Esophagus muscularis mucosa (tissue), 4 donors: ENCODE measurements at regions not wholly inside any gene's neighbourhood (a gene's known extent, or its start where the extent isn't known, plus 50 kb on each side); places are given as distances from the start of the nearest gene placed in this dataset.

Source experiments
- DNase-seq: peaks from one replicate; pipeline ENCODE4 v3.0.0-alpha.2; 2017; ENCODE audit errors: extremely low spot score
- H3K27ac ChIP-seq, 4 donors: fragments of 200-600 bp; sonication (generic); replicated peaks in 1 of 4; 1 replicate in 3 of 4; 2 replicates in 1 of 4; pipeline ENCODE4 v1.5.1; 2016 to 2019; ENCODE audit warnings: mild to moderate bottlenecking in 1 of 4
- H3K27me3 ChIP-seq, 4 donors: fragments of 200-600 bp; sonication (generic); one replicate each; pipeline versions ENCODE4 v1.5.1 to v1.6.0; 2016 to 2019
- H3K36me3 ChIP-seq, 4 donors: fragments of 200-600 bp; sonication (generic); one replicate each; pipeline ENCODE4 v1.5.1; 2016 to 2019
- H3K4me1 ChIP-seq, 4 donors: fragments of 200-600 bp; sonication (generic); one replicate each; pipeline ENCODE4 v1.5.1; 2016 to 2019
- H3K4me3 ChIP-seq, 4 donors: fragments of 200-600 bp; sonication (generic); 1 replicate in 2 of 4; 2 replicates in 2 of 4; pipeline ENCODE4 v1.5.1; 2016 to 2019; ENCODE audit warnings: mild to moderate bottlenecking in 4 of 4, moderate library complexity in 1 of 4
- H3K9me3 ChIP-seq, 4 donors: fragments of 200-600 bp; sonication (generic); 1 replicate in 3 of 4; 2 replicates in 1 of 4; pipeline ENCODE4 v1.5.1; 2016 to 2019
- CTCF ChIP-seq, 3 experiments: fragments of 200-600 bp in 2 of 3; fragments of 450-650 bp in 1 of 3; sonication (generic) in 2 of 3; IDR thresholded peaks; one replicate each; pipeline ENCODE4 v1.5.1; 2017 to 2019; ENCODE audit warnings: antibody characterized with exemption in 3 of 3, mild to moderate bottlenecking in 2 of 3, moderate library complexity in 1 of 3
- EP300 ChIP-seq: sonication (generic); formaldehyde crosslinking; IDR thresholded peaks from one replicate; pipeline ENCODE4 v1.6.1; 2017; ENCODE audit warnings: antibody characterized with exemption
- POLR2A ChIP-seq: fragments of 450-650 bp; IDR thresholded peaks from one replicate; pipeline ENCODE4 v1.6.1; 2017; ENCODE audit warnings: antibody characterized with exemption, moderate library complexity, mild to moderate bottlenecking, low read depth
- POLR2AphosphoS5 ChIP-seq, 2 donors: sonication (generic); formaldehyde crosslinking; IDR thresholded peaks; one replicate each; pipeline ENCODE4 v1.6.1; 2017; ENCODE audit warnings: antibody characterized with exemption in 2 of 2
- WGBS: methylation state at CpG from one replicate; pipeline ENCODE4 v1.1.5; 2018; 5-methylcytosine and 5-hydroxymethylcytosine counted together
- intact Hi-C: fragments of 100-400 bp; cut with DNase I; formaldehyde crosslinking; loops from one replicate; pipeline ENCODE4 v1.15.1; 2023

- Histone ChIP-seq H3K27ac (no peak overlapping the region), H3K9me3 (peaks cover 0 to 3% (median 0%) of the 10 kb centered on the region in 4 donors), H3K36me3 (no peaks in the 10 kb centered on the region), H3K4me3 (no peak overlapping the region), H3K27me3 (no peaks in the 10 kb centered on the region), H3K4me1 (peaks cover 0 to 6% (median 0%) of the 10 kb centered on the region in 4 donors)
- no peak for DNase-seq
- 88% methylated on average over 3 of the region's 3 CpGs for WGBS
- TF ChIP-seq POLR2A (no peak), CTCF (IDR thresholded peaks at IDR 0.05) (no peak), EP300 (no peak), POLR2AphosphoS5 (IDR thresholded peaks at IDR 0.05) (no peak)
- intact Hi-C loops, result no loop called here
These were observed 169.3 kb upstream of the NFIA start for GRCh38 chr1:60913039-60913438.

- no peak overlapping the region for H3K4me3 ChIP-seq
- intact Hi-C loops, result no loop called here
- no peak for TF ChIP-seq EP300
- no peak for TF ChIP-seq POLR2A
- no peak for TF ChIP-seq POLR2AphosphoS5 (IDR thresholded peaks at IDR 0.05)
- no peak for TF ChIP-seq CTCF (IDR thresholded peaks at IDR 0.05)
- no peaks in the 10 kb centered on the region for H3K27me3 ChIP-seq
- H3K9me3 ChIP-seq, result peaks cover 0 to 3% (median 0%) of the 10 kb centered on the region in 4 donors
- 57% methylated on average over 8 of the region's 9 CpGs for WGBS
- no peaks in the 10 kb centered on the region for H3K36me3 ChIP-seq
- H3K27ac ChIP-seq, result no peak overlapping the region
- H3K4me1 ChIP-seq, result peaks cover 0 to 6% (median 0%) of the 10 kb centered on the region in 4 donors
- no peak for DNase-seq
These were observed 170.2 kb upstream of the NFIA start for GRCh38 chr1:60911966-60912697.

GRCh38 chr1:60908159-60908558, 174.2 kb upstream of the NFIA start:
- no peaks in the 10 kb centered on the region for H3K27me3 ChIP-seq
- TF ChIP-seq POLR2AphosphoS5 (IDR thresholded peaks at IDR 0.05) (no peak), CTCF (IDR thresholded peaks at IDR 0.05) (no peak), EP300 (no peak), POLR2A (no peak)
- no peak for DNase-seq
- no peaks in the 10 kb centered on the region for H3K9me3 ChIP-seq
- intact Hi-C loops, result no loop called here
- H3K4me1 ChIP-seq, result peaks cover 15 to 31% (median 19%) of the 10 kb centered on the region in 4 donors
- H3K4me3 ChIP-seq, result no peak overlapping the region
- no peak overlapping the region for H3K27ac ChIP-seq
- 78% methylated on average over 4 of the region's 4 CpGs for WGBS
- H3K36me3 ChIP-seq, result no peaks in the 10 kb centered on the region

- H3K9me3 ChIP-seq, result no peaks in the 10 kb centered on the region
These were observed 175.8 kb upstream of the NFIA start for GRCh38 chr1:60906526-60906925.

More at GRCh38 chr1:60906526-60906925, 175.8 kb upstream of the NFIA start:
- DNase-seq, result no peak
- TF ChIP-seq POLR2AphosphoS5 (IDR thresholded peaks at IDR 0.05), result no peak
- no peak for TF ChIP-seq POLR2A
- no peak for TF ChIP-seq CTCF (IDR thresholded peaks at IDR 0.05)
- TF ChIP-seq EP300, result no peak
- H3K4me3 ChIP-seq, result no peak overlapping the region
- H3K36me3 ChIP-seq, result no peaks in the 10 kb centered on the region
- H3K27ac ChIP-seq, result no peak overlapping the region
- H3K4me1 ChIP-seq, result peaks cover 15 to 28% (median 23%) of the 10 kb centered on the region in 4 donors
- no peaks in the 10 kb centered on the region for H3K27me3 ChIP-seq
- 92% methylated on average over 1 of the region's 1 CpG for WGBS
- intact Hi-C loops, result no loop called here
